SK-N-SH (cell line): ENCODE measurements at regions not wholly inside any gene's neighbourhood (a gene's known extent, or its start where the extent isn't known, plus 50 kb on each side); places are given as distances from the start of the nearest gene placed in this dataset.

ENCODE experiments used
- CTCF ChIA-PET: fragments of 300-600, 350-600 bp; formaldehyde crosslinking; extraction: SDS; loops from one replicate; lab custom pipeline; 2021; lab: Yijun Ruan, JAX
- POLR2A ChIA-PET: fragments of 350-600 bp; sonication (Branson Sonifier 250); formaldehyde crosslinking; extraction: SDS; loops from one replicate; lab custom pipeline; 2020; ENCODE audit warnings: antibody characterized with exemption, inconsistent platforms; lab: Yijun Ruan, JAX
- DNase-seq: peaks from one replicate; pipeline ENCODE4 v3.0.0; 2012
- H2AFZ ChIP-seq: fragments of 200-600 bp; sonication (generic); 2 replicates; pipeline ENCODE4 v1.8.1; 2016; ENCODE audit warnings: antibody characterized with exemption, mild to moderate bottlenecking, low read depth
- H3F3A ChIP-seq: fragments of 200-600 bp; sonication (generic); replicated peaks from 2 replicates; pipeline ENCODE3; 2016; ENCODE audit warnings: antibody characterized with exemption, mild to moderate bottlenecking; ENCODE audit not compliant: insufficient read depth
- H3K27ac ChIP-seq, 2 experiments: fragments of 200-500 bp in 1 of 2; fragments of 200-600 bp in 1 of 2; sonication (Bioruptor generic) in 1 of 2; sonication (generic), shearing (Covaris generic) in 1 of 2; 2 replicates each; pipeline versions ENCODE4 v1.5.1 to v1.6.1; 2014 to 2016; ENCODE audit warnings: low read depth in 2 of 2, inconsistent platforms in 1 of 2, low read length in 1 of 2, mild to moderate bottlenecking in 1 of 2, mixed read lengths in 1 of 2
- H3K27me3 ChIP-seq: fragments of 200-600 bp; sonication (generic), shearing (Covaris generic); 2 replicates; pipeline ENCODE4 v1.6.1; 2016; ENCODE audit warnings: mixed run types; ENCODE audit not compliant: insufficient read depth
- H3K36me3 ChIP-seq, 2 experiments: fragments of 200-500 bp in 1 of 2; fragments of 200-600 bp in 1 of 2; sonication (Bioruptor generic) in 1 of 2; sonication (generic) in 1 of 2; replicated peaks in 1 of 2; 2 replicates each; pipeline versions ENCODE3 to v1.5.1; 2014 to 2016; ENCODE audit warnings: low read length in 1 of 2, mild to moderate bottlenecking in 1 of 2; ENCODE audit not compliant: insufficient read depth in 2 of 2, control insufficient read depth in 1 of 2
- H3K4me1 ChIP-seq, 2 experiments: fragments of 200-500 bp in 1 of 2; fragments of 200-600 bp in 1 of 2; sonication (Bioruptor generic) in 1 of 2; sonication (generic), shearing (Covaris generic) in 1 of 2; 2 replicates each; pipeline versions ENCODE4 v1.5.1 to v1.6.1; 2014 to 2016; ENCODE audit warnings: low read depth in 1 of 2, low read length in 1 of 2, mixed run types in 1 of 2; ENCODE audit not compliant: insufficient read depth in 2 of 2, control insufficient read depth in 1 of 2
- H3K4me2 ChIP-seq: fragments of 200-600 bp; sonication (generic), shearing (Covaris generic); 2 replicates; pipeline ENCODE4 v1.6.1; 2017; ENCODE audit warnings: mixed run types
- H3K4me3 ChIP-seq, 2 experiments: fragments of 200-500 bp in 1 of 2; fragments of 200-600 bp in 1 of 2; sonication (Bioruptor generic) in 1 of 2; sonication (generic), shearing (Covaris generic) in 1 of 2; 2 replicates each; pipeline versions ENCODE4 v1.5.1 to v1.8.1; 2014 to 2016; ENCODE audit warnings: low read depth in 2 of 2, inconsistent platforms in 1 of 2, low read length in 1 of 2, mild to moderate bottlenecking in 1 of 2, mixed read lengths in 1 of 2, moderate library complexity in 1 of 2
- H3K79me2 ChIP-seq: fragments of 200-600 bp; sonication (generic); 2 replicates; pipeline ENCODE4 v1.8.1; 2017; ENCODE audit warnings: mild to moderate bottlenecking; ENCODE audit not compliant: insufficient read depth
- H3K9ac ChIP-seq: fragments of 200-600 bp; sonication (generic); 2 replicates; pipeline ENCODE4 v1.6.1; 2017; ENCODE audit warnings: mixed run types
- H3K9me2 ChIP-seq: fragments of 200-600 bp; sonication (generic); 2 replicates; pipeline ENCODE4 v1.6.1; 2017; ENCODE audit warnings: mixed run types
- H3K9me3 ChIP-seq: fragments of 200-600 bp; sonication (generic); 2 replicates; pipeline ENCODE4 v1.6.1; 2017; ENCODE audit warnings: mixed run types, mild to moderate bottlenecking, moderate library complexity
- H4K20me1 ChIP-seq: fragments of 200-600 bp; sonication (generic); 2 replicates; pipeline ENCODE4 v1.6.1; 2017; ENCODE audit warnings: mild to moderate bottlenecking, mixed run types; ENCODE audit not compliant: insufficient read depth
- CHD2 ChIP-seq: fragments of 150-350 bp; IDR thresholded peaks from 2 replicates; pipeline ENCODE4 v1.6.1; 2018; ENCODE audit warnings: low read length; ENCODE audit not compliant: partially characterized antibody
- CTCF ChIP-seq: fragments of 200-600 bp; sonication (generic); IDR thresholded peaks from 2 replicates; pipeline ENCODE4 v1.6.1; 2017; ENCODE audit warnings: antibody characterized with exemption, mild to moderate bottlenecking, moderate library complexity
- POLR2AphosphoS5 ChIP-seq: IDR thresholded peaks from 2 replicates; pipeline ENCODE4 v1.6.1; 2012; ENCODE audit warnings: low read depth, low read length
- RAD21 ChIP-seq: IDR thresholded peaks from 2 replicates; pipeline ENCODE4 v1.6.1; 2012; ENCODE audit warnings: mild to moderate bottlenecking, low read length
- RCOR1 ChIP-seq: fragments of 150-350 bp; IDR thresholded peaks from 2 replicates; pipeline ENCODE4 v1.6.1; 2017; ENCODE audit warnings: antibody characterized with exemption, low read length
- REST ChIP-seq: IDR thresholded peaks from 2 replicates; pipeline ENCODE4 v1.6.1; 2012; ENCODE audit warnings: mild to moderate bottlenecking, low read depth, low read length, moderate library complexity
- RXRA ChIP-seq: IDR thresholded peaks from 2 replicates; pipeline ENCODE4 v1.4.0; 2012; ENCODE audit warnings: low read depth, mild to moderate bottlenecking, borderline replicate concordance
- TAF1 ChIP-seq: IDR thresholded peaks from 2 replicates; pipeline ENCODE4 v1.6.1; 2012; ENCODE audit warnings: low read depth, mild to moderate bottlenecking, low read length, moderate library complexity, borderline replicate concordance
- USF1 ChIP-seq: IDR thresholded peaks from 2 replicates; pipeline ENCODE4 v1.4.0; 2012; ENCODE audit warnings: low read depth, borderline replicate concordance
- WGBS: methylation state at CpG from one replicate; pipeline ENCODE4 v1.1.6; 2017; ENCODE audit warnings: low lambda C conversion rate; 5-methylcytosine and 5-hydroxymethylcytosine counted together

GRCh38 chr13:81597101-81597500 lies 1256.2 kb upstream of the SPRY2 start (continued):
- TF ChIP-seq REST = no peak
- TF ChIP-seq RAD21 = no peak
- TF ChIP-seq CTCF = no peak
- TF ChIP-seq POLR2AphosphoS5 = no peak
- no peak for TF ChIP-seq CHD2
- no peak for TF ChIP-seq USF1
- TF ChIP-seq TAF1 = no peak

- CTCF ChIA-PET = interaction anchor here (1.1 kb wide), 1 partner anchor 11 kb away, joined by 3 read pairs; no protein-coding TSS in a partner anchor
- TF ChIP-seq RCOR1 (no peak), RXRA (no peak)
- Histone ChIP-seq H3K9me2 (no peaks in the 10 kb centered on the region), H3K36me3 (no peaks in the 10 kb centered on the region), H3K9ac (no peak overlapping the region), H3K9me3 (no peaks in the 10 kb centered on the region), H3K27me3 (no peaks in the 10 kb centered on the region), H3K4me1 (no peaks in the 10 kb centered on the region), H3K79me2 (no peaks in the 10 kb centered on the region), H3K4me2 (no peak overlapping the region), H3F3A (no peaks in the 10 kb centered on the region), H2AFZ (no peak overlapping the region), H3K27ac (no peak overlapping the region), H3K4me3 (no peak overlapping the region), H4K20me1 (no peaks in the 10 kb centered on the region)
- POLR2A ChIA-PET = no interaction called here
- 0% methylated on average over 2 of the region's 2 CpGs for WGBS
- no peak for DNase-seq
Measured at GRCh38 chr13:81596224-81596753, 1255.4 kb upstream of the SPRY2 start.
